Epithelial cell of proximal tubule (primary cell): ENCODE measurements at regions not wholly inside any gene's neighbourhood (a gene's known extent, or its start where the extent isn't known, plus 50 kb on each side); places are given as distances from the start of the nearest gene placed in this dataset.
A peak's percentile ranks its signal among the peaks of the same experiment; 100 is the strongest.

Experiments
- DNase-seq: peaks from one replicate; pipeline ENCODE4 v3.0.0-alpha.2; 2011; ENCODE audit warnings: low read depth
- H3K4me3 ChIP-seq: 2 replicates; pipeline ENCODE4 v1.5.1; 2011; ENCODE audit warnings: low read depth, mild to moderate bottlenecking, low read length
- CTCF ChIP-seq: conservative IDR thresholded peaks from 2 replicates; pipeline ENCODE4 v1.5.1; 2012; ENCODE audit warnings: low read depth, mild to moderate bottlenecking, low read length

GRCh38 chr18:72013427-72013850 lies 530.7 kb downstream of the CBLN2 start:
- TF ChIP-seq CTCF = no peak
- no peak overlapping the region for H3K4me3 ChIP-seq
- DNase-seq = no peak

- TF ChIP-seq CTCF = no peak
- no peak overlapping the region for H3K4me3 ChIP-seq
- DNase-seq = no peak
Measured at GRCh38 chr18:71998547-71999097, 545.5 kb downstream of the CBLN2 start.

- TF ChIP-seq CTCF = no peak
- H3K4me3 ChIP-seq = no peak overlapping the region
- DNase-seq = no peak
Measured at GRCh38 chr18:71995904-71996465, 548.2 kb downstream of the CBLN2 start.

- no peak for DNase-seq
- H3K4me3 ChIP-seq = no peak overlapping the region
- no peak for TF ChIP-seq CTCF
Measured at GRCh38 chr18:71994273-71994672, 549.9 kb downstream of the CBLN2 start.

- TF ChIP-seq CTCF = no peak
- DNase-seq = no peak
- H3K4me3 ChIP-seq = no peak overlapping the region
Measured at GRCh38 chr18:71989616-71990015, 554.5 kb downstream of the CBLN2 start.

GRCh38 chr18:71986351-71987050 lies 557.6 kb downstream of the CBLN2 start:
- TF ChIP-seq CTCF = no peak
- H3K4me3 ChIP-seq = no peak overlapping the region
- DNase-seq = peak; percentile 6
